Glomerular visceral epithelial cell (primary cell): ENCODE measurements at regions not wholly inside any gene's neighbourhood (a gene's known extent, or its start where the extent isn't known, plus 50 kb on each side); places are given as distances from the start of the nearest gene placed in this dataset.

Source experiments
- DNase-seq: peaks from one replicate; pipeline ENCODE4 v3.0.0-alpha.2; 2016; ENCODE audit errors: extremely low spot score

DNA sequence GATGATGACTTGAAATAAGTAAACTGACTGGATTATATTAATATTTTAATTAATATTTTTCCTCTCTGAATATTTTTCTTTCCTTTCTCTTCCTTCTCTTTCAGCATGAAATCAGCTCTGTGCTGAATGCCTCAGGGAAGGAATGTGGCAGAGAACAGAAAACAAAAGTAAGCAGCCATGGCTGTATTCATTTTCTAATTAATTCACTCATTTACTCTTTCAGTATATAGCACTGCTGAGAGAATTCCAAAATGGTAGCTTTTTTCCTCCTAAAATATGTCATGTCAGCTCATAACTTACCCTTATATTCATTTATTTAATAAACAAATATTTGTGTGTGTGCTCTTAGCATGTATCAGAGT lies 522.5 kb downstream of the PTPRC start:
- no peak for DNase-seq

DNA sequence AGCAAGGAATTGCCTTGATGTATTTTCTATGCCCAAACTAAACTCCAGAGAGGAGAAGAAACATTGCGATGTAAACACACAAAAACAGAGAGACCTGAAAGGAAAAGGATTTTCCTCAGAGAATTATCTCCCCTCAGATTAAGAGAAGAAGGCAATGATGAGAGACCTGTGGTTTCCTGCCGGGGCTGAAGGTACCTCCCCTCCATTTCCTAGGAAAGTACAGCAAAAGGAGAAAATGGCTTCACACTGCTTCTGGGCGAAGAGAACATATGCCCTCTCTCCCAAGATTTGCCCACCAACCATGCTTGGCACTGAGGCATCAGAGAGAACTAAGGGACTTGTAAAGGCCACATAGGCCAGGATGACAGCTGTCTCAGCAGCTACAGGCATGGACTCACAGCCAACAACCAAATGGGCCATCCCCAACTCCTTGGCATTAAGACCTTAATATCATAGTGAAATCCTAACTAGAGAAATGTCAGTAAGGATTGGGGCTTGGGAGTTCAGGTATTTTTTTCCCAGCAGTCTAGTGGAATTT lies 523.0 kb downstream of the PTPRC start:
- DNase-seq = no peak

DNA sequence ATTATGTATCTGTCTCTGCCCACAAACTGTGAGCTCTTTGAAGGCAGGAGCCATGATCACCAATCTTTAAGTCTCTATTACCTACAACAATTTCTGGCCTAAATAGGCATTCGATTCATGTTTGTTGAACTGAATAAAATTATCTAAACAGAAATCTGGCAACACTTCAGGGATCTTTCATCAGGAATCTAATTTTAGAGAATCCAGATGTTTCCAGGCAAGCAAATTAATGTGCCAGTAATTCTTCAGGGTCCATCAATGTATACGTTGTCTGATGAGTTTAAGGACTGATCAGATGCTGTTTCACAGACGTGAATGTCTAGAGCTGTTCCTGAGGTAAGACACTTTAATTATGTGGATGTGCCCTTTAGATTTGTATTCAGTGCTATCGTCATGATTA lies 524.4 kb downstream of the PTPRC start:
- no peak for DNase-seq

DNA sequence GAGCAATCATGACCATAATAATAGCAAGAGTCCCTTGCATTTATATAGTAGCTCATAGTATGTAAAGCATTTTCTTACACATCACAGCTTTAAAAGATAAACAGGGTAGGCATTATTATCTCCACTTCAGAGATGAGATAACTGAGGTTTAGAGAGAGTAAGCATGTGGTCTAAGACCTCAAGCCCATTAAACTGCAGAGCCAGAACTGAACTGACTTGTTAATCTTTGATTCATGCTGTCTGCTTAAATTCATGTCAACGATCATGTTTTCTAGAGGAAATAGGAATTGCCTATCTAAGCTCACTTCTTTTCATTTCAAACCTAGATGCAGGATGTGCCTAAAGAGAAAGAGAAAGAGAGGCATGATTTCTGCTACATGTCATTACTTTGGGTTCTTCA lies 524.8 kb downstream of the PTPRC start:
- no peak for DNase-seq

DNA sequence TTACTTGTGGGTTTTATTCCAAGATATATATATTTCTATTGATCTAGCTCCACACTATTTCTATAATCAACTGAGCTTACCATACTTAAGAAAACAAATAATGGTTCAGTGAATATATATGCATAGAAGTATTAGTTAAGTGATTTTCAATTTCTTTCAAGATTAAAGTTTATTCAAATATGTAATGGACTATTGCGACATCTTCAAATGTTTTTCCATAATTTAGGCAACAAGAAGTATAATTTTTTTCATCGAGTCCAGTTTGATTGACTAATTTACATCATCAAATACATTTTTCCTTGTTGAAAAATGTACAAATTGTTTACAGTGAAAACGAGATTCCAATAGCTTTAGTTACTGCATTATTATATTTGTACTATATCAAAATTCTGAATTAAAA lies 528.6 kb downstream of the PTPRC start:
- DNase-seq = no peak

DNA sequence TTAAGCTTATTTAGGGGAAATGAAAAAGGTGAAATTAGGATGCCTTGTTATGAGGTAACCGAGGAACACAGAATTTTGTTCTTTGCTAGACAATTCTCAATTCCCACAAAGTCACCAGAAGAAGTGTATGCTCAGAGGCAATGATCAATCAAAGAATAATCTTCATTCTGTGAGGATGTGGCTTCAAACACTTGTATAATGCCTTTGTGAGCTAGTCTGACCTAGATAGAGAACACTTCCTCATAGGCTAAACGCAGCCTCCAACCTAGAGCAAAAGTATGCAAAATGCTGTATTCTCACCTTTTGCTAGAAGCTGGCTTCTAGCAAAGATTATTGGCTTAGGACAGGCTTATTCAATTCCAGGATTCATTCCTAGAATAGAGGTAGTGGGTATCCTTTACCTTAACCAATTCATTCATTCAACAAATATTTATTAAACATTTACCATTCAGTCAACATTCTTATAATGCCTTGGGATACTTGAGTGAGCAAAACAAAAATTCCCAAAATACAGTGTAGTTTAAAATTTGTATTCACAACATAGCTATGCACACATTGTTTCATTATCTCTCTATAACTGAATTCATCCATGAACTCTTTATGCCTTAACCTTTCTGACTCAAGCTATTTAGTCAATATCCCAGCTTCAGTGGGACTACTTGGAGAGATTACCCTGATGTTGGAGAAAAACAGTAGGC lies 530.2 kb downstream of the PTPRC start:
- no peak for DNase-seq

DNA sequence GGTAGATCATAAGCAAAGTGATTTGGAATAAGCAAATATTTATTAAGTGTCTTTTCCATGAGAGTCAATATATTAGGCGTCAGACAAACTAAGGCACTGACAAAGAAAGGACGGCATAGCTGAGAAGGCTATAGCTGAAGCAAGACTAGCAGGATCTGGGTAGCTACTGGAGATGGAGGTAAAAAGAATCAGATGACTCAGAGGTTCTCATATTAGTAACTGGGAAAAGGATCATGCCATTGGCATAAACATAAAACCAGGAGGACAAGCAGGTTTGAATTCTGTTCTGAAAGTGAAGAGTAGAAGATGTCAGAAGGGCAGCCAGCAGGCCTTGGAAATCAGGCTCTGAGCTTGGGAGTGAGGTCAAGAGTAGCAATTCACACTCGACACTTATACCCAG lies 531.9 kb downstream of the PTPRC start:
- no peak for DNase-seq

DNA sequence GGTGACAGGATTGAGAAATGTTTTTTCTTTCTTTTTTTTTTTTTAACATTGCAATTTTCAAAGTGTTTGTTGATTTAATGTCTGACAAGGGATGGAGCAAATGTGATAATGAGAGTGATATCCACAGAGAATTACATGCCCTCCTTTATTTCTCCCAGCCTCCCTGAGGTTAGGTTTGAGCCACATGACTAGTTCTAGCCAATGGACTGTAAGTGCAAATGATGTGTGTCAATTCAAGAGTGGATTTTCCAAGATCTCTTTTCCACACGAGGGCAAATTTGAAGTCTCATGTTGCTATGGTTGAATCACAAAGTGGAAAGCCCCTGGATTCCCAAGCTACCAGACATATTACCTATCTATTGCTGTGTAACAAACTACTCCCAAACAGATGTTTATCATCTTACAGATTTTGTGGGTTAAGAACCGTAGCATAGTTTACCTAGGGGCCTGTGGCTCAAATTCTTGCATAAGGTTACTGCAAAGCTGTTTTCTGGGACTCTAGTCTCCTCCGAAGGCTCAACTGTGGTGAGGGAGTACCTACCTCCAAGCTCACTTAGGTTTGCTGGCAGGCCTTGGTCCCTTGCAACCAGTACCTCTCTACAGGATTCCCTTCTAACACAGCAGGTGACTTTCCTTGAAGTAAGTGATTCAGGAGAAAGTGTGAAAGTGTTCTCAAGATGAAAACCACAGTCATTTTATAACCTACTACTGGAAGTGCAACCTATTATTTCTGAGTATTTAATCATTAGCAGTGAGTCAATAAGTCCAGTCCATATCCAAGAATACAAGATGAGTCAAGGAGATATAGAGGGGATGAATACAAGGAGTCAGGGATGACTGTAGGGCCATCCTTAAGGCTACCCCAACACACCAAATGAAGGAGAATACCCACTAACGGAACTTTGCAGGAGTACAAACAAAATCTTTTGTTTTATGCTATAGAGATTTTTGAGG lies 533.6 kb downstream of the PTPRC start:
- DNase-seq = no peak

DNA sequence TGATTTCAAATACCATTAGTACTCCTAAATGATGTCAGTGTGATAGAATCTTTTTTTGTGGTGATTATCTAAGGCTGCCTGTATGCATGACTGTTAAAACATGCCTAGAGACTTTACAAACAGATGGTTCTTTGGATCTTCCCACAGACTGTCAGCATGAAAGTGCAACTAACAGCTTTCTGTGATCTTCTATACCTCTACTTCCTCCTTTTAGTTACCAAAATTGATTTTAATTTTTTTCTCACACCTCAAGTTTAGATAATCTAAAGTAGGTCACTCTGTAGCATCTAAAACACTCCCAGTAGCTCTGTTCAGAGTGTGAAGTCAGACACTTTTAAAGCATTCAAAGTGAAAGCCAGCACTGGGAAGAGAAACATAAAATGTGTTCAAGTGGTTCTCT lies 534.5 kb downstream of the PTPRC start:
- peak; percentile 49 for DNase-seq

DNA sequence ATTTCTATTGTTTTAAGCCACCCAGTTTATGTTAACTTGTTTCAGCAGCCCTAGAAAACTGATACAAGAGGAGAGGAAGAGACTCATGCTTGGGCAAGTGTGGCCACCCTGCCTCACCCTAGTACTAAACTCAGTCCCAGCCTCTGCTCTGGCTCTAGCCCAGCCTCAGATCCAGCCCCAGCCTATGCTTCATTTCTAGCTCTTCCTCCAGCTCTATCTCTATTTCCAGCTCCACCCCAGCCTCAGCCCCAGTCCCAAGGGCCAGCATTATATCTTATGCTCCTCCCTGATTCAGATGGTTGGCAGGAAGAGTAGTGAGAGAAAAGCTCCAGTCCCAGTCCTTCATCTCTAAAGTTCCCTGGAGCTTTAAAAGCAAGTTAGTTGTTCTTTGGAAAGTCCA lies 535.5 kb downstream of the PTPRC start:
- DNase-seq = no peak

DNA sequence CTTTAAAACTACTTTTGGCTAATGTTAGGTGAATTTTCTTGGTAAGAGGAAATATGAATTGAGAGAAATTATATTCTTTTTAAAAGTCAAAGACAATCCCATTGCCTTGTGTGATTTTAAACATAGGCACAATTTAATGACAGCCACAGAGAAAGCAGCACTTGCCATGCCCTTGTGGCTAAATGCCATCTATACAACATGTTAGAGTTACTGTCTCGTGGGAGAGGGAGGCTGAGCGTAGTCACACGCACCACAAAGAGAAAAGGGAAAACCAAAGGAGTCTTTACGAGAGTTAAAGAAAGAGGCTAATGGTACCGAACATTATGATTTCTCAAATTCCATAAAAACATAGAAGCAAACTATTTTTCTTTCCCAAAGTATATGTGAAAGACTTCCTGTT lies 537.9 kb downstream of the PTPRC start:
- no peak for DNase-seq

DNA sequence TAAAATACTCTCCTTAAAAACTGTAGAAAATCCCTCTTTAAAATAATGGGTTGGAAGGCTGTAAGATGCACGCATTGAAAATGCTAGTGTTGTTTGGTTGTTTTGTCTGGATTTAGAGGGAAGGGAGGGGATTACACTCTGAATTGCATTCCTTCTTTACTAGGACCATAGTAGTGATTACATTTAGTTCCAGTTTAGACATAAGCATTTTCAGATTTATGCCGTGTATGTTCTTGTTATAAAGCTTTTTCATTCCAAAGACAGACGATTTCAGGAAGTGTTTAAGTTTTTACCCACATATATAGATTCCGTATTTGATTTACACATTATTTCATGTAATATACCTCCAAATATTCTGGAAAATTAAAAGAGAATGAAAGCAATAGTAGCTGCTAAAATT lies 538.4 kb downstream of the PTPRC start:
- DNase-seq = no peak

DNA sequence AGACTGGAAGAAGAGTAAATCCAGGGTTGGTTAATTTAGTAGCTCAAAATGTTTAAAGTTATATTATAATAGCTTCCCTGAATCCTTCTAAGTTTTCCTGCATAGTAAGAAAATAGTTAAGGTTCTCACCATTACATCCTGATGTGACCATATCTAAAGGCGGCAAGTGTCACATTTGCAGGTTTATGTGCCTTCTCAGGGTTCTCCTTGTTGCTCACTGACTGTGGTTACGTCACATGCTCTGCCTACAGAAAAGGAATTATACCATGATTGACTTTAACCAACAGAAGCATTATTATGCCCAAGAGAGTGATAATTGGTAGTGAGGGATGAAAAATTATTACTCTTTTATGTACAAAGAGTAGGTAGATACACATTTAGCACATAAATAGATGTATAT lies 539.8 kb downstream of the PTPRC start:
- DNase-seq = no peak

DNA sequence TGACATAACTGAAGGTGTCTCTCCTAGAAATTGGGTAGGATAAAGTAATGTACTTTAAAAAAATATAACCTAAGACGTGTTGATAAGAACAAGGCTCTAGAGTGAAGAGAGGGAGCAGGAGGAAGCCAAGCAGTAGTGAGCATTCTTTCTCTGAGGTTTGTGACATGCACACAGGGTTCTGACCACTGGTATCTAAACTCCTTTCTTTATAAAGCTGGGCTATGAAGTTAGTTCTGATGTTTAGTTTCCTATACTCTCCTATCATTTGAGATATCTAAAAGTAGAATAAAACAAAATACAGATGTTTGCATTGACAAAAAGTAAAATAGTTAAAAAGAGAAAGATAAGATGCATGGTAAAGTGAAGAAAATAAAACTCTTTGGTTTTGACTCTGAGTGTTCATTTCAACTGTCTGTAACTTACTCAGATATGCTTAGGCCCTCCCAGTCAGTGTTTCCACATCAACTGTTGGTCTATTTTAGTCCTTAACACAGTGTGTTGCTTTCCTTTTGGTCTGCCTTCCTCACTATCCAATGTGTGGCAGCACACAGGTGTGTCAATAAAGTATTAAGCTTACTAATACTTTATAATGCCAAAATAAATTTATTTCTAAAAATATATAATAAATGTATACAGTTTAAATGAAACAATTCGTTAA lies 543.5 kb downstream of the PTPRC start:
- no peak for DNase-seq

DNA sequence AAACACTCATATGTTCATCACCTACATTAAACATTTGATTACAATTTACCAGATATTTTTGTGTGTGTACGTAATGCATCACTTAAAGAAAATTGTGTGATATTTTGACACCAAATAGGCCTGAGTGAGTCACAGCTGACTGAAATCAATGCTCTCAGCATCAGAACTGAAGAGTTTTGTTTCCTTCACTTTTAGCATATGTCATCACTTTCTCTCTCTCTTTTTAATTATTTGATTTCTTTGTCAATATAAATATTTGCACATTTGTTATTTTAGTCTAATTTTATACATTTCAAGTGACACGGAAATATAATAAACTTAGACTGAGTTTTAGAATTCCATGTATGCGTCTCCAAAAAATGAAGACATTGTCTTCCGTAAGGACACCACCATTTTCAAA lies 545.3 kb downstream of the PTPRC start:
- DNase-seq = no peak

DNA sequence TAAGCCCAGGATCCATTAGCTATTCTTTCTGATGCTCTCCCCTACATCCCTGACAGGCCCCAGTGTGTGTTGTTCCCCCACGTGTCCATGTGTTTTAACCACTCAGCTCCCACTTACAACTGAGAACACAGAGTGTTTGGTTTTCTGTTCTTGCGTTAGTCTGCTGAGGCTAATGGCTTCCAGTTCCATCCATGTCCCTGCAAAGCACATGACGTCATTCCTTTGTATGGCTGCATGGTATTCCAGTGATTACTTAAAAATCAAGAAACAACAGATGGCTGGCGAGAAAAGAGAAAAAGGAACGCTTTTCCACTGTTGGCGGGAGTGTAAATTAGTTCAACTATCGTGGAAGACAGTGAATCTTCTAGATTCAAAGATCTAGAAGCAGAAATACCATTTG lies 556.0 kb downstream of the PTPRC start:
- no peak for DNase-seq

DNA sequence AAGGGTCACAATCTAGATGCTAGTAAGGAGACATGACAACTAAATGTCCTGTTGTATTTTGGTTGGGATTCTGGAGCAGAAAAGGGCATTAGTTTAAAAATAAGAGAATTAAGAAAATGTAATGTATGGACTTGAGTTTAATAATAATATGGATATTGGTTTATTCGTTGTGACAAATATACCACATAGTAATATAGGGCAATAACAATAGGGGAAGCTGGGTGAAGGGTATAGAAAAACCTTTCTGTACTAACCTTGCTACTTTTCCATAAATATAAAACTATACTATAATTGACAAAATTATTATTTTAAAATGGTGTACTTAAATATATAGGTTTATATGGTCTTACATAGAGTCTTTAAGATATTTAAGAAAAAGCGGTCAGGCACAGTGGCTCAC lies 558.9 kb downstream of the PTPRC start:
- no peak for DNase-seq

DNA sequence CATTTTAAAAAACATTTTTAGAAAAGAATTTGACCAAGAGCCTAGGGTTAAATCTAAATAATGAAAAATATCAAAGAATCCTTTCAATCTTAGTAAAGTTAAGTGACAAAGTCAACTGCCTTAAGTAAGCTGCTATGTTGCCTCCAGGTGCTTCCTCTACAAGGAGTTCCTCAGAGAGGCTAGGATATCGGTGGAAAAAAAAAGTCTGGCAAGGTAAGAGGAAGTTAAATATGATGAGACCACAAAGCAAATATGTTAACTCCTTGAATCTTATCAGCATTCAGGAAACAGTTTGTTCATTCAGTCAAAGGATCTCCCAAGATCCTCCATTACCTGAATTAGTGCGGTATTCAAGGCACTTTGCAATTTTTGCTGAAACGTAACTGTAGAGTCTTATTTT lies 563.5 kb downstream of the PTPRC start:
- DNase-seq = no peak

DNA sequence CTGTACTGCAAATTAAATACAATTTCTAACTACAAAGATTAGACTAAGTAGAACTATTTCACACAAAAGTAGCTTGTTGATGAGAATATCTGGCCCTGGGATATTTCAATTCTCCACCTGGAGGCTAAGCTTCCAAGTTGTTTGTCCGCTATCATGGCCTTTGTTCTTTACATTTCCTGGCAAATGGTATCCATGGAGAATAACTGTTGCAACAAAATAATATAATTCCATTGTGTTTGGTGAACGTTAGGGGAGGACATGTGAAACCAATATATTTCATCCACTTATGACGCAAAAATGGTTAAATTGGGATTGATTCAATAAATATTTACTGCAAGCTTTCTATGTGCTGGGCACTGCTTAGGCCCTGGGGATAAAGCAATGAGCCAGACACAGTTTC lies 565.4 kb downstream of the PTPRC start:
- no peak for DNase-seq

DNA sequence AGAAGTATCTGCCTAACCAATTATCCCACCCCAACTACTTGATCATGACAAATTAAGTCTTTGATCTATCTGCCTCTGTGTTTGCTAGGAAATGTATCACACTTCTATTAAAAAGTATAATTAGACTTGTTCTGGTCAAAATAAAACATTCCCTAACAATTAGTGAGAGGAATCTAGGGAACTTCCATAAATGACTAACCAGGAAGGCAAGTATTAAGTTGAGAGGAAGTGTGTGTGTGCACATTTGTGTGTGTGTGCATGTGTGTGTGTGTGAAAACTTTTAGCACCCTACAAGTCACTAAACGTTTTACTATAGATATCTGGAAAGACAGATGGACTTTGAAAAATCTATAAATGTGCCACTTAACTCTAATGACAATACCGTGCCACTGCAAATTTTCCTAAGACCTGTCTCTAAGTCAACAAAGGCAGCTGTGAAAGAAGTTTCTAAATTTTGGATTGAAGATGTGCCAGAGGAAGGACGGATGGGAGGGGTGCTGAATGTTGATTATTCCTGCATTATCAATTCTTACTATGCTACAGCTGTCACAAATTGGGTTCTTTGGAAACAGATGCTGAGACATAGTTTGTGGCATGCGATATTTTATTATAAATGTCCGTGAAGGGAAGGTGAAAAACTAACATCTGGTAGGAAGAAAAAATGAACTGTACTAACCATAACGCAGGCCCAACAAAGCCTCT lies 567.1 kb downstream of the PTPRC start:
- no peak for DNase-seq

DNA sequence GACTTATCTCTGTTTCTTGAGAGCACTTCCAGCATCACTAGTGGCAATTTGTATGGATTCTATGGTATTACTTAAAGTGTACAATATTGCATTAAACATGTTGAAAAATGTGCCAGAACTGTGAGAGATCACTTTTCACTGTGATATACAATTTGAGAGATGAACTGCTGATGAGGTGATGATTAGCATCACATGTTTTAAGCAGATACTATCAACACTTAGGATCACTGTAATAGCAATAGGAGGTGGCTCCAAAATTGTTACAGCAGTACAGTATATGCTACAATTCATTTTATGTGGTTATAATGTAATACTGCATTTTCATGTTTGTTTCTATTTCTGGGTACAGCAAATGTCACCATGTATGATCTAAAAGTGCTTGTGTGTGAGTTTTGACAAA lies 570.0 kb downstream of the PTPRC start:
- no peak for DNase-seq

DNA sequence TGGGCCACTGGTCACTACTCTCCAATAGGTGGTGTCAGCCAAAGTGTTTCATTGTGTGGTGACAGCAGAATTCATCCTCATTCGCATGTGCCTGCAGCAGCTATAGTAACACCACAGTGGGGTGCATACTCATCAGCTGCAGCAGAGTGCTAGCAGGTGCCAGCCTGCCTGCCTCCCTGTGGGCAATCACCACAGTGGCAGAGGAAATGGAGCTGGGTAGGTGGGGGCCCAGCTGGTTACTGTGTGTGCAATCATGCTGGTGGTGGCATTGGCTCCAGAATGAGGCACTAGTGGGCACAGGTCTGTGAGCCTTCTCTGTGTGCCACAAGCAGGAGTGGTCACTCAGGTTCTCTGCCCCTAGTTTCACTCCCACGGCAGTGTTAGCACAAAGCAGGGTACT lies 579.2 kb downstream of the PTPRC start:
- DNase-seq = no peak
